ENCODE measurements at regions not wholly inside any gene's neighbourhood (a gene's known extent, or its start where the extent isn't known, plus 50 kb on each side); places are given as distances from the start of the nearest gene placed in this dataset.

DNA sequence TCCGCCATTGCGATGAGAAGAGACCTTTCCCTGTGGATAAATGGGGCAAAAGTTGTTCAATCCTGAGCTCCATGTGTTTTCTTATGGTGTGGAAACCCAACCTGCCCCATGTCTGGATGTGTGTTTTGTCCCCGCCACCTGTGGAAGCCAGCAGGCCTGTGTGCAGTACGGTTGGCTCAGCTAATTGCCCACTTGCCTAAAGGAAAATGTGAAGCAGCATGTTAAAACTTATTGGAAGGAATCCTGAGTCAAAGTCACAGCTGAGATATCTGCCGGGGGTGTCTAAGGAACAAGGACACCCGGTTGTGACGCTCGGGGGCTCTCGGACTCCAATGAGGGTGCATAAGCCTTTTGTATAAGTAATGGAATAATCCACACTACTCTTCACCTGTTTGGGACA lies 361.1 kb upstream of the IRX1 start:
- intact Hi-C loops (cut with DNase I), result no loop called here
- TF ChIP-seq CTCF (IDR thresholded peaks at IDR 0.05) (no peak), POLR2AphosphoS5 (IDR thresholded peaks at IDR 0.05) (no peak), EP300 (IDR thresholded peaks at IDR 0.05) (no peak), POLR2A (IDR thresholded peaks at IDR 0.05) (no peak)
- Histone ChIP-seq H3K27me3 (no peaks in the 10 kb centered on the region), H3K27ac (no peak overlapping the region), H3K9me3 (no peaks in the 10 kb centered on the region), H3K36me3 (no peaks in the 10 kb centered on the region), H3K4me3 (no peak overlapping the region), H3K4me1 (no peaks in the 10 kb centered on the region)
- no peak for DNase-seq
- 94% methylated on average over 9 of the region's 9 CpGs for WGBS, 2 donors

GRCh38 chr5:3230941-3231340 lies 364.7 kb upstream of the IRX1 start:
- H3K27me3 ChIP-seq, result no peaks in the 10 kb centered on the region
- no peaks in the 10 kb centered on the region for H3K36me3 ChIP-seq
- WGBS, 2 donors, result 84 to 88% methylated on average over 10 of the region's 10 CpGs
- no peaks in the 10 kb centered on the region for H3K9me3 ChIP-seq
- intact Hi-C loops (cut with DNase I), result no loop called here
- TF ChIP-seq CTCF (IDR thresholded peaks at IDR 0.05) (no peak), EP300 (IDR thresholded peaks at IDR 0.05) (no peak), POLR2A (IDR thresholded peaks at IDR 0.05) (no peak), POLR2AphosphoS5 (IDR thresholded peaks at IDR 0.05) (no peak)
- no peaks in the 10 kb centered on the region for H3K4me1 ChIP-seq
- DNase-seq, result no peak
- no peak overlapping the region for H3K27ac ChIP-seq
- no peak overlapping the region for H3K4me3 ChIP-seq

- H3K27me3 ChIP-seq, result no peaks in the 10 kb centered on the region
- no peak overlapping the region for H3K4me3 ChIP-seq
- DNase-seq, result no peak
- H3K36me3 ChIP-seq, result no peaks in the 10 kb centered on the region
- TF ChIP-seq POLR2A (IDR thresholded peaks at IDR 0.05) (no peak), CTCF (IDR thresholded peaks at IDR 0.05) (no peak), EP300 (IDR thresholded peaks at IDR 0.05) (no peak), POLR2AphosphoS5 (IDR thresholded peaks at IDR 0.05) (no peak)
- WGBS, 2 donors, result 80 to 88% methylated on average over 5 of the region's 5 CpGs
- H3K9me3 ChIP-seq, result no peaks in the 10 kb centered on the region
- no peaks in the 10 kb centered on the region for H3K4me1 ChIP-seq
- no peak overlapping the region for H3K27ac ChIP-seq
- intact Hi-C loops (cut with DNase I), result no loop called here
These were observed 365.4 kb upstream of the IRX1 start for GRCh38 chr5:3230254-3230653.

GRCh38 chr5:3226196-3226920 lies 369.3 kb upstream of the IRX1 start:
- WGBS, 2 donors, result 72 to 77% methylated on average over 12 of the region's 12 CpGs
- no peaks in the 10 kb centered on the region for H3K4me1 ChIP-seq
- H3K27ac ChIP-seq, result no peak overlapping the region
- no peak overlapping the region for H3K4me3 ChIP-seq
- intact Hi-C loops (cut with DNase I), result no loop called here
- no peak for DNase-seq
- no peaks in the 10 kb centered on the region for H3K27me3 ChIP-seq
- no peaks in the 10 kb centered on the region for H3K36me3 ChIP-seq
- no peaks in the 10 kb centered on the region for H3K9me3 ChIP-seq
- TF ChIP-seq POLR2AphosphoS5 (IDR thresholded peaks at IDR 0.05), result no peak

- H3K4me3 ChIP-seq, result no peak overlapping the region
- intact Hi-C loops (cut with DNase I), result no loop called here
- WGBS, 2 donors, result 82 to 85% methylated on average over 22 of the region's 22 CpGs
- no peaks in the 10 kb centered on the region for H3K4me1 ChIP-seq
- no peak for DNase-seq
- H3K36me3 ChIP-seq, result no peaks in the 10 kb centered on the region
- TF ChIP-seq POLR2AphosphoS5 (IDR thresholded peaks at IDR 0.05) (no peak), EP300 (IDR thresholded peaks at IDR 0.05) (no peak), CTCF (IDR thresholded peaks at IDR 0.05) (no peak), POLR2A (IDR thresholded peaks at IDR 0.05) (no peak)
- H3K9me3 ChIP-seq, result no peaks in the 10 kb centered on the region
- H3K27ac ChIP-seq, result no peak overlapping the region
- H3K27me3 ChIP-seq, result no peaks in the 10 kb centered on the region
These were observed 370.3 kb upstream of the IRX1 start for GRCh38 chr5:3225201-3225960.

Data from sigmoid colon (tissue), 6 donors.